IMR-90 (cell line): ENCODE measurements at regions not wholly inside any gene's neighbourhood (a gene's known extent, or its start where the extent isn't known, plus 50 kb on each side); places are given as distances from the start of the nearest gene placed in this dataset.

Experiments used
- ATAC-seq: fragments of 200-7000 bp; cut with Tn5 transposase; 2 replicates; pipeline ENCODE4 v1.9.1; 2020; ENCODE audit warnings: low read depth, mild to moderate bottlenecking, moderate library complexity
- BruUV-seq: library from RNA; stranded (reverse); fragments of 400-500 nt; replicated peaks from 2 replicates; lab custom pipeline; 2021; lab: Mats Ljungman, UMichigan
- CTCF ChIA-PET: fragments of 300-600 bp; formaldehyde crosslinking; extraction: SDS; loops from one replicate; lab custom pipeline; 2021; ENCODE audit warnings: antibody characterized with exemption; lab: Yijun Ruan, JAX
- POLR2A ChIA-PET: fragments of 300-600 bp; sonication (Branson Sonifier 250); formaldehyde crosslinking; loops from one replicate; lab custom pipeline; 2022; ENCODE audit warnings: antibody characterized with exemption; ENCODE audit not compliant: unreplicated experiment; lab: Charles Lee
- DNase-seq: peaks from one replicate; pipeline ENCODE4 v3.0.0; 2013
- H2AFZ ChIP-seq: replicated peaks from 2 replicates; pipeline ENCODE3; 2013; ENCODE audit warnings: low read length, mild to moderate bottlenecking; ENCODE audit not compliant: poor library complexity
- H2AK5ac ChIP-seq: 2 replicates; pipeline ENCODE4 v1.6.1; 2013; ENCODE audit warnings: low read depth, low read length, inconsistent platforms
- H2AK9ac ChIP-seq: replicated peaks from 2 replicates; pipeline ENCODE3; 2013; ENCODE audit warnings: mild to moderate bottlenecking, low read depth, low read length, moderate library complexity; ENCODE audit not compliant: poor library complexity
- H2BK120ac ChIP-seq: 2 replicates; pipeline ENCODE4 v1.6.1; 2013; ENCODE audit warnings: low read depth, low read length, inconsistent platforms
- H2BK15ac ChIP-seq: 3 replicates; pipeline ENCODE4 v1.6.1; 2013; ENCODE audit warnings: low read depth, low read length, inconsistent platforms
- H2BK20ac ChIP-seq: 2 replicates; pipeline ENCODE4 v1.6.1; 2013; ENCODE audit warnings: low read depth, mild to moderate bottlenecking, inconsistent platforms, low read length, moderate library complexity
- H2BK5ac ChIP-seq: 2 replicates; pipeline ENCODE4 v1.6.1; 2013; ENCODE audit warnings: mild to moderate bottlenecking, low read depth, low read length, inconsistent platforms; ENCODE audit not compliant: poor library complexity, severe bottlenecking
- H3K14ac ChIP-seq: replicated peaks from 2 replicates; pipeline ENCODE4 v1.6.1; 2013; ENCODE audit warnings: low read depth, low read length, inconsistent platforms
- H3K18ac ChIP-seq: 2 replicates; pipeline ENCODE4 v1.6.1; 2013; ENCODE audit warnings: low read depth, low read length, control low read depth
- H3K23ac ChIP-seq: 2 replicates; pipeline ENCODE4 v1.6.1; 2013; ENCODE audit warnings: low read depth, low read length, inconsistent platforms
- H3K27ac ChIP-seq: 2 replicates; pipeline ENCODE4 v1.5.1; 2013; ENCODE audit warnings: mild to moderate bottlenecking, control low read depth, low read length; ENCODE audit not compliant: insufficient read depth
- H3K27me3 ChIP-seq: 2 replicates; pipeline ENCODE4 v1.6.1; 2013; ENCODE audit warnings: low read length; ENCODE audit not compliant: control insufficient read depth, insufficient read depth
- H3K36me3 ChIP-seq: 2 replicates; pipeline ENCODE4 v1.6.1; 2013; ENCODE audit warnings: low read length, mixed read lengths; ENCODE audit not compliant: control insufficient read depth, insufficient read depth
- H3K4ac ChIP-seq: 2 replicates; pipeline ENCODE4 v1.6.1; 2013; ENCODE audit warnings: low read depth, low read length, inconsistent platforms
- H3K4me1 ChIP-seq: 2 replicates; pipeline ENCODE4 v1.6.1; 2013; ENCODE audit warnings: low read length, mixed read lengths; ENCODE audit not compliant: control insufficient read depth, insufficient read depth
- H3K4me2 ChIP-seq: 2 replicates; pipeline ENCODE4 v1.6.1; 2013; ENCODE audit warnings: low read depth, mild to moderate bottlenecking, control low read depth, low read length, moderate library complexity
- H3K4me3 ChIP-seq: 2 replicates; pipeline ENCODE4 v1.5.1; 2013; ENCODE audit warnings: low read depth, mild to moderate bottlenecking, control low read depth, low read length, moderate library complexity; ENCODE audit not compliant: insufficient read depth
- H3K56ac ChIP-seq: 2 replicates; pipeline ENCODE4 v1.6.1; 2013; ENCODE audit warnings: low read length, inconsistent platforms; ENCODE audit not compliant: insufficient read depth; ENCODE audit errors: extremely low read depth
- H3K79me1 ChIP-seq, 2 experiments: 2 replicates each; pipeline ENCODE4 v1.6.1; 2013; ENCODE audit warnings: low read length in 2 of 2, inconsistent platforms in 1 of 2, low read depth in 1 of 2
- H3K9ac ChIP-seq: 2 replicates; pipeline ENCODE4 v1.6.1; 2013; ENCODE audit warnings: low read depth, low read length, control low read depth
- H3K9me1 ChIP-seq: 2 replicates; pipeline ENCODE4 v1.6.1; 2013; ENCODE audit warnings: low read length, inconsistent platforms; ENCODE audit not compliant: insufficient read depth
- H3K9me3 ChIP-seq: 2 replicates; pipeline ENCODE4 v1.6.1; 2013; ENCODE audit warnings: low read length; ENCODE audit not compliant: control insufficient read depth, insufficient read depth
- H4K20me1 ChIP-seq: 2 replicates; pipeline ENCODE4 v1.6.1; 2013; ENCODE audit warnings: low read length, inconsistent platforms; ENCODE audit not compliant: insufficient read depth
- H4K5ac ChIP-seq: 2 replicates; pipeline ENCODE4 v1.6.1; 2013; ENCODE audit warnings: mild to moderate bottlenecking, low read depth, low read length, control low read depth
- H4K8ac ChIP-seq, 2 experiments: 2 replicates each; pipeline ENCODE4 v1.6.1; 2013; ENCODE audit warnings: low read depth in 2 of 2, low read length in 2 of 2, control low read depth in 1 of 2, inconsistent platforms in 1 of 2
- H4K91ac ChIP-seq: 2 replicates; pipeline ENCODE4 v1.6.1; 2013; ENCODE audit warnings: low read depth, low read length, inconsistent platforms; ENCODE audit not compliant: insufficient read depth
- BHLHE40 ChIP-seq: fragments of 150-350 bp; IDR thresholded peaks from 2 replicates; pipeline ENCODE4 v1.6.1; 2016; ENCODE audit warnings: mild to moderate bottlenecking, low read depth, low read length
- CEBPB ChIP-seq: IDR thresholded peaks from 2 replicates; pipeline ENCODE4 v1.6.1; 2012; ENCODE audit warnings: low read depth, low read length, improper control_type of control experiment
- MAZ ChIP-seq: IDR thresholded peaks from 2 replicates; pipeline ENCODE4 v1.6.1; 2012; ENCODE audit warnings: low read depth, mild to moderate bottlenecking, low read length, improper control_type of control experiment, moderate library complexity, borderline replicate concordance
- NFE2L2 ChIP-seq: fragments of 150-350 bp; IDR thresholded peaks from 2 replicates; pipeline ENCODE4 v1.6.1; 2016; ENCODE audit warnings: low read depth, mild to moderate bottlenecking, low read length
- POLR2A ChIP-seq: IDR thresholded peaks from 2 replicates; pipeline ENCODE4 v1.6.1; 2012; ENCODE audit warnings: mild to moderate bottlenecking, low read depth, low read length
- RCOR1 ChIP-seq: IDR thresholded peaks from 2 replicates; pipeline ENCODE4 v1.6.1; 2012; ENCODE audit warnings: mild to moderate bottlenecking, low read length, improper control_type of control experiment; ENCODE audit not compliant: insufficient replicate concordance
- WGBS, 2 experiments: methylation state at CpG; one replicate each; pipeline versions ENCODE4 v1.1.5 to v1.1.7; 2013; ENCODE audit warnings: missing lambda C conversion rate in 2 of 2; ENCODE audit not compliant: insufficient read length in 1 of 2; ENCODE audit errors: extremely low coverage in 2 of 2; 5-methylcytosine and 5-hydroxymethylcytosine counted together
- dilution Hi-C: fragments of 300-500 bp; cut with HindIII; formaldehyde crosslinking; loops from one replicate; pipeline ENCODE4 v1.14.3; 2018; ENCODE audit warnings: low sequenced_read_pairs; ENCODE audit not compliant: unreplicated experiment
- in situ Hi-C: fragments of 300-500 bp; cut with MboI; formaldehyde crosslinking; loops from 3 replicates; pipeline ENCODE4 v1.14.3; 2019; ENCODE audit warnings: low sequenced_read_pairs, inconsistent platforms, mixed read lengths
- intact Hi-C: fragments of 100-400 bp; cut with micrococcal nuclease; formaldehyde crosslinking; loops from 2 replicates; pipeline ENCODE4 v1.10.0; 2022
- TF ChIP-seq, protein P1 (sequence below): fragments of 150-350 bp; IDR thresholded peaks from 2 replicates; pipeline ENCODE4 v1.6.1; 2016; ENCODE audit warnings: low read depth, mild to moderate bottlenecking, low read length, moderate library complexity, borderline replicate concordance

DNA sequence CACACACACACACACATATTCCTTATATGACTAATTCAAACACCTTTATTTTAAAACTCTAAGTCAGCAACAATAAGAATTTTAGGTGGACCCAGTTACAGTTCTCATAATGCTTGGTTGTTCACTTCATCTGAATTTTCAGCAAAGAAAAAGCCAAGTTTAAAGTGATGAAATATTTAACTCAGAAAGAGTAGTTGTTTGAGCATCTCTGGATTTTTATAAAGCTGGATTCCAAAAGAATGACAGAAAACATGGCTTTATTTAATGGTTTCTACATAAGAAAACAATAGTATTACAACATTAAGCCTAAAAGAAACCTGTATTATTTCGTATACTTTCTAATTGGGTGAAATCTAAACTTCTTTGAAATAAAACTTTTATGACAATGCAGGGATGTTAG, 54.2 kb upstream of the ADAMTS5 start:
- Histone ChIP-seq H2AFZ (no peak overlapping the region), H3K9me1 (no peaks in the 10 kb centered on the region; the same call in 1 of the 2 replicates), H3K23ac (no peak overlapping the region), H3K36me3 (no peaks in the 10 kb centered on the region), H4K20me1 (no peaks in the 10 kb centered on the region), H4K8ac (no peak overlapping the region), H2BK5ac (no peak overlapping the region), H4K91ac (no peak overlapping the region), H3K4me1 (peaks cover 2% of the 10 kb centered on the region; the same call in 1 of the 2 replicates), H3K9ac (no peak overlapping the region), H2BK120ac (no peak overlapping the region), H3K18ac (no peak overlapping the region), H2BK15ac (no peak overlapping the region), H2AK9ac (no peak overlapping the region), H3K9me3 (no peaks in the 10 kb centered on the region), H3K4ac (no peak overlapping the region), H3K4me3 (no peak overlapping the region), H4K5ac (no peak overlapping the region), H3K56ac (no peak overlapping the region), H2AK5ac (no peak overlapping the region), H3K4me2 (no peak overlapping the region), H3K79me1 (no peaks in the 10 kb centered on the region), H3K27me3 (no peaks in the 10 kb centered on the region), H3K27ac (no peak overlapping the region), H3K14ac (no peak overlapping the region), H2BK20ac (no peak overlapping the region)
- dilution Hi-C loops, result no loop called here
- ChIA-PET POLR2A (no interaction called here), CTCF (no interaction called here)
- DNase-seq (no peak), ATAC-seq (no peak)
- WGBS, 2 experiments, result no CpG with 5 or more reads among the region's 1 CpG
- intact Hi-C loops, result no loop called here
- BruUV-seq, result no TSS peak
- no peak for TF ChIP-seq NFE2L2
- TF ChIP-seq BHLHE40, result no peak
- no peak for TF ChIP-seq RCOR1
- TF ChIP-seq, protein P1, sequence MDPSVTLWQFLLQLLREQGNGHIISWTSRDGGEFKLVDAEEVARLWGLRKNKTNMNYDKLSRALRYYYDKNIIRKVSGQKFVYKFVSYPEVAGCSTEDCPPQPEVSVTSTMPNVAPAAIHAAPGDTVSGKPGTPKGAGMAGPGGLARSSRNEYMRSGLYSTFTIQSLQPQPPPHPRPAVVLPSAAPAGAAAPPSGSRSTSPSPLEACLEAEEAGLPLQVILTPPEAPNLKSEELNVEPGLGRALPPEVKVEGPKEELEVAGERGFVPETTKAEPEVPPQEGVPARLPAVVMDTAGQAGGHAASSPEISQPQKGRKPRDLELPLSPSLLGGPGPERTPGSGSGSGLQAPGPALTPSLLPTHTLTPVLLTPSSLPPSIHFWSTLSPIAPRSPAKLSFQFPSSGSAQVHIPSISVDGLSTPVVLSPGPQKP, result no peak
- no peak for TF ChIP-seq POLR2A
- TF ChIP-seq MAZ, result no peak
- no peak for TF ChIP-seq CEBPB
- in situ Hi-C loops, result no loop called here
